ENCODE measurements at regions not wholly inside any gene's neighbourhood (a gene's known extent, or its start where the extent isn't known, plus 50 kb on each side); places are given as distances from the start of the nearest gene placed in this dataset.

DNA sequence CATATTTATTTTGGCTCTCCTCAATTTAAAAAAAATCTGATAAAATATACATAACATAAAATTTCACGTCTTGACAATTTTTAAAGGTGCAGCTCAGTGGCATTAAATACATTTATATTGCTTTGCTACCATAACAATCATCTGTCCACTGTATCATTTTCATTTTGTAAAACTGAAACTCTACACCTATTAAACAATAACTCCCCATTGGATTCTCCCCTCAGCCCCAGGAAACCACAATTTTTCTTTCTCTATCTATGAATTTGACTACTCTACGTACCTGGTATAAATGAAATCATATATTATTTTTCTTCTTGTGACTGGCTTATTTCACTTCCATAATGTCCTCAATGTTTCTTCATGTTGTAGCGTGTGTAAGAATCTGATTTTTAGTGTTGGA, 563.5 kb downstream of the PRR16 start:
- intact Hi-C loops (cut with DNase I), result no loop called here
- Histone ChIP-seq H3K4me1 (no peaks in the 10 kb centered on the region), H3K27ac (no peak overlapping the region), H3K4me3 (no peak overlapping the region), H3K27me3 (ENCODE audit: insufficient read depth in 3 of 3, low read length in 2 of 3) (no peaks in the 10 kb centered on the region), H3K9me3 (no peaks in the 10 kb centered on the region), H3K36me3 (ENCODE audit: insufficient read depth in 1 of 2, low read depth in 1 of 2) (no peaks in the 10 kb centered on the region)
- ATAC-seq (no peak), DNase-seq (no peak)
- WGBS, 3 donors, result 84 to 96% (median 87%) methylated on average over 3 of the region's 3 CpGs
- TF ChIP-seq, protein P1, sequence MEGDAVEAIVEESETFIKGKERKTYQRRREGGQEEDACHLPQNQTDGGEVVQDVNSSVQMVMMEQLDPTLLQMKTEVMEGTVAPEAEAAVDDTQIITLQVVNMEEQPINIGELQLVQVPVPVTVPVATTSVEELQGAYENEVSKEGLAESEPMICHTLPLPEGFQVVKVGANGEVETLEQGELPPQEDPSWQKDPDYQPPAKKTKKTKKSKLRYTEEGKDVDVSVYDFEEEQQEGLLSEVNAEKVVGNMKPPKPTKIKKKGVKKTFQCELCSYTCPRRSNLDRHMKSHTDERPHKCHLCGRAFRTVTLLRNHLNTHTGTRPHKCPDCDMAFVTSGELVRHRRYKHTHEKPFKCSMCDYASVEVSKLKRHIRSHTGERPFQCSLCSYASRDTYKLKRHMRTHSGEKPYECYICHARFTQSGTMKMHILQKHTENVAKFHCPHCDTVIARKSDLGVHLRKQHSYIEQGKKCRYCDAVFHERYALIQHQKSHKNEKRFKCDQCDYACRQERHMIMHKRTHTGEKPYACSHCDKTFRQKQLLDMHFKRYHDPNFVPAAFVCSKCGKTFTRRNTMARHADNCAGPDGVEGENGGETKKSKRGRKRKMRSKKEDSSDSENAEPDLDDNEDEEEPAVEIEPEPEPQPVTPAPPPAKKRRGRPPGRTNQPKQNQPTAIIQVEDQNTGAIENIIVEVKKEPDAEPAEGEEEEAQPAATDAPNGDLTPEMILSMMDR (IDR thresholded peaks at IDR 0.05), result no peak

DNA sequence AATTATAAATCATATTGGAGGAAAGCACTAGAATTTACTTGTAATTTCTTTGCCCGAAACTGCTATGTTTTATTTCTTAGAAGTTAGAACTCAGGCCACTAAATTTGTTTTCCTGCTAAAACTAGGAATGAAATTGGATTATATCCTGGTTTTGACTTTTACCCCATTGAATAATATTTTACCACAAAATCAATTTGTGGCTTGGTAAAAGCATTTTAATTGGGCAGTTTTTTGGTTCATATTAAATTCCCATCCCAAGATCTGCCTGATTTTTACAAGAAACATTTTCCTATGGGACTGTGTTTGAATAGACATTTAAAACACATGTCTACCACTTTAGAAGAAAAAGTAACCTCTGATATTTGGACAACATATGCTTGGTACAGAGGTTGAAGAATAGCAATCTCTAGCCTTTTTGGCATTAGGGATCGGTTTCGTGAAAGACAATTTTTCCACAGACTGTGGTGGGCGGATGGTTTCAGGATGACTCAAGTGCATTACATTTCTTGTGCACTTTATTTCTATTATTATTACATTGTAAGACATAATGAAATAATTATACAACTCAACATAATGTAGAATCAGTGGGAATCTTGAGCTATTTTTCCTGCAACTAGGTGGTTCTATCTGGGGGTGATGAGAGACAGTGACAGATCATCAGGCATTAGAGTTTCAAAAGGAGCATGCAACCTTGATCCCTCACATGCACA, 565.6 kb downstream of the PRR16 start:
- H3K4me3 ChIP-seq, result no peak overlapping the region
- H3K9me3 ChIP-seq, result no peaks in the 10 kb centered on the region
- H3K36me3 ChIP-seq (ENCODE audit: insufficient read depth in 1 of 2, low read depth in 1 of 2), result no peaks in the 10 kb centered on the region
- DNase-seq, result no peak
- WGBS, 3 donors, result 62 to 78% (median 65%) methylated on average over 4 of the region's 4 CpGs
- no peaks in the 10 kb centered on the region for H3K4me1 ChIP-seq
- intact Hi-C loops (cut with DNase I), result no loop called here
- H3K27ac ChIP-seq, result no peak overlapping the region
- TF ChIP-seq, protein P1 (IDR thresholded peaks at IDR 0.05), result no peak
- no peak for ATAC-seq
- H3K27me3 ChIP-seq (ENCODE audit: insufficient read depth in 3 of 3, low read length in 2 of 3), result no peaks in the 10 kb centered on the region

DNA sequence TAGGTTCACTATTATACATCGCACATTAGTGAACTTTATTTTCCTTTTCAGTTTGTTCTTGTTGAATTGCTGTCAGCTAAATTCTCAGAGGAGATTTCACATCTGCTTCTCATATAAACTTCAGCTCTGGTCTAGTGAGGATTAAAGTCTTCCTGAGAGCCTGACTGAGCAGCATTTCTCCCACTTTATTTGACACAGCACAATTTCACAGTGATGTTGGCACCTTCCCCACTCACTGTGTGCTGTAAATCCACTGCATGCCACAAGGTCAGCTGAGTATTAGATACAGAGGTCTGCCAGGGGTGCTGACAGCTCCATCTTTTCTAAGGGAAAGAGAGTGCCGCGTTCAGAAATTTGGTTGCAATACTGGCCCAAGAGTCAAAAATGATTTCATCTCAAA, 567.4 kb downstream of the PRR16 start:
- TF ChIP-seq, protein P1 (IDR thresholded peaks at IDR 0.05), result no peak
- 13 to 19% (median 15%) methylated on average over 3 of the region's 3 CpGs for WGBS, 3 donors
- H3K4me1 ChIP-seq, result no peaks in the 10 kb centered on the region
- DNase-seq, result no peak
- H3K9me3 ChIP-seq, result no peaks in the 10 kb centered on the region
- intact Hi-C loops (cut with DNase I), result no loop called here
- no peaks in the 10 kb centered on the region for H3K27me3 ChIP-seq (ENCODE audit: insufficient read depth in 3 of 3, low read length in 2 of 3)
- ATAC-seq, result peak in 2 of 4 donors; percentile 30 to 59
- no peaks in the 10 kb centered on the region for H3K36me3 ChIP-seq (ENCODE audit: insufficient read depth in 1 of 2, low read depth in 1 of 2)
- no peak overlapping the region for H3K4me3 ChIP-seq
- no peak overlapping the region for H3K27ac ChIP-seq

DNA sequence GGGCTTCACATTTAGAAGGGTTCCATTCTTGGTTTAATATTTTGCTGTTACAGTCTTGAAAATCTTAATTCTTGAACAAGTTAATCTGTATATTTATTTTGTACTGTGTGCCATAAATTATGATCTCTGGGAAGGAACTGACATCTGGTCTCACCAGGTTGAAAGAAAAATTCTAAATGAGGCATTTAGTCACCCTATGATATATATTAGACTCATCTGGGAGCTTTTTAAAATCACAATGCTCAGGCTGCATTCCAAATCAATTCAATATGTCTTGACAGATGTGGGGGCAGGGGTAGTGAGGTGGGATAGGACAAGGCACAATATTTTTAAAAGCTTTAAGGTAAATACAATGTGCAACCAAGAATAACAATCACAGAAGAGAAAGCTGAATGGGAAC, 569.2 kb downstream of the PRR16 start:
- DNase-seq (no peak), ATAC-seq (no peak)
- H3K4me1 ChIP-seq, result no peaks in the 10 kb centered on the region
- no peaks in the 10 kb centered on the region for H3K27me3 ChIP-seq (ENCODE audit: insufficient read depth in 3 of 3, low read length in 2 of 3)
- TF ChIP-seq, protein P1 (IDR thresholded peaks at IDR 0.05), result no peak
- H3K9me3 ChIP-seq, result no peaks in the 10 kb centered on the region
- H3K4me3 ChIP-seq, result no peak overlapping the region
- no peak overlapping the region for H3K27ac ChIP-seq
- intact Hi-C loops (cut with DNase I), result no loop called here
- H3K36me3 ChIP-seq (ENCODE audit: insufficient read depth in 1 of 2, low read depth in 1 of 2), result no peaks in the 10 kb centered on the region

DNA sequence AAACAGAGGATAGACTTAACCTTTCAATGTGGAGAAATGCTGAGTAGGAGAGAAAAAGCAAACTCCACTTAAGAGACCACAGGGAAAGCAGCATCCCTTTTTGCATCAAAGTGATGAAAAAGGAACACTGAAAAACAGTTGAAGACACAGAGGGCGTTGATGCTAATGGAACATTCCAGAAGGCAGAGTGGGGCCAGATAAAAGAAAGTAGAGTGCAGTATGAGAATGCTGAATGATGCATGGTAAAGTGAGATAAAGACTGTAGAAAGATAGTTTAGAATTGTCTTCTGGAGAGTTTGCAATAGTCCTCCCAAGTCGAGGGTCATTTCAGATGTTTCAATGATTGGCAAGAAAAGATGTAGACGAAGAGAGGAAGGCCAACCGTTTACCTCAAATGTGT, 574.3 kb downstream of the PRR16 start:
- no peaks in the 10 kb centered on the region for H3K36me3 ChIP-seq (ENCODE audit: insufficient read depth in 1 of 2, low read depth in 1 of 2)
- intact Hi-C loops (cut with DNase I), result no loop called here
- no peaks in the 10 kb centered on the region for H3K9me3 ChIP-seq
- TF ChIP-seq, protein P1 (IDR thresholded peaks at IDR 0.05), result no peak
- no peak overlapping the region for H3K27ac ChIP-seq
- DNase-seq (no peak), ATAC-seq (no peak)
- 65 to 77% (median 74%) methylated on average over 4 of the region's 4 CpGs for WGBS, 3 donors
- H3K4me3 ChIP-seq, result no peak overlapping the region
- no peaks in the 10 kb centered on the region for H3K27me3 ChIP-seq (ENCODE audit: insufficient read depth in 3 of 3, low read length in 2 of 3)
- H3K4me1 ChIP-seq, result no peaks in the 10 kb centered on the region

Data from psoas muscle (tissue), 7 donors.